GM12878 (cell line): ENCODE measurements at regions not wholly inside any gene's neighbourhood (a gene's known extent, or its start where the extent isn't known, plus 50 kb on each side); places are given as distances from the start of the nearest gene placed in this dataset.

Source experiments
- ATAC-seq: fragments of 200-7000 bp; cut with Tn5 transposase; 3 replicates; pipeline ENCODE4 v1.9.1; 2020; ENCODE audit warnings: mild to moderate bottlenecking, moderate library complexity
- BruUV-seq: library from RNA; stranded (reverse); fragments of 400-500 nt; replicated peaks from 2 replicates; lab custom pipeline; 2021; lab: Mats Ljungman, UMichigan
- CTCF ChIA-PET: fragments of 300-600 bp; sonication (Branson Sonifier 250); formaldehyde crosslinking; extraction: SDS; loops from one replicate; lab custom pipeline; 2021; ENCODE audit warnings: inconsistent platforms; lab: Yijun Ruan, JAX
- POLR2A ChIA-PET: fragments of 350-600 bp; formaldehyde crosslinking; extraction: SDS; loops from one replicate; lab custom pipeline; 2021; ENCODE audit warnings: inconsistent platforms; lab: Charles Lee
- RAD21 ChIA-PET: fragments of 300-600 bp; sonication (Branson Sonifier 250); formaldehyde crosslinking; loops from one replicate; lab custom pipeline; 2023; ENCODE audit warnings: antibody characterized with exemption; ENCODE audit not compliant: unreplicated experiment; lab: Charles Lee
- SMC1A ChIA-PET: fragments of 300-600 bp; sonication (Branson Sonifier 250); formaldehyde crosslinking; loops from one replicate; lab custom pipeline; 2023; ENCODE audit not compliant: unreplicated experiment, uncharacterized antibody; lab: Charles Lee
- DNase-seq: peaks from one replicate; pipeline ENCODE4 v3.0.0-alpha.2; 2011; ENCODE audit warnings: low read depth, low spot score
- FAIRE-seq: peaks from 3 replicates; lab custom pipeline; 2011; peaks lifted over from hg19 to GRCh38; lab: Jason Lieb, UNC
- H2AFZ ChIP-seq: 2 replicates; pipeline ENCODE4 v1.6.0; 2011; ENCODE audit warnings: low read depth, low read length, control low read depth; ENCODE audit not compliant: control insufficient read depth
- H3K27ac ChIP-seq: 2 replicates; pipeline ENCODE4 v1.5.1; 2011; ENCODE audit warnings: control low read depth; ENCODE audit not compliant: control insufficient read depth, insufficient read depth
- H3K27me3 ChIP-seq, 2 experiments: replicated peaks in 1 of 2; 2 replicates each; pipeline versions ENCODE4 v1.6.0 to v1.6.1; 2011; ENCODE audit warnings: low read length in 1 of 2; ENCODE audit not compliant: control insufficient read depth in 2 of 2, insufficient read depth in 2 of 2
- H3K36me3 ChIP-seq, 2 experiments: 2 replicates each; pipeline ENCODE4 v1.5.1; 2011; ENCODE audit warnings: low read length in 1 of 2; ENCODE audit not compliant: control insufficient read depth in 2 of 2, insufficient read depth in 2 of 2
- H3K4me1 ChIP-seq: 2 replicates; pipeline ENCODE4 v1.6.1; 2011; ENCODE audit warnings: mild to moderate bottlenecking, low read length, moderate library complexity, mixed read lengths; ENCODE audit not compliant: control insufficient read depth, insufficient read depth
- H3K4me2 ChIP-seq: 2 replicates; pipeline ENCODE4 v1.6.0; 2011; ENCODE audit warnings: control low read depth; ENCODE audit not compliant: control insufficient read depth, insufficient read depth
- H3K4me3 ChIP-seq: fragments of 200-600 bp; sonication (generic); 2 replicates; pipeline ENCODE4 v1.5.1; 2016
- H3K79me2 ChIP-seq: 2 replicates; pipeline ENCODE4 v1.6.0; 2011; ENCODE audit warnings: low read length; ENCODE audit not compliant: control insufficient read depth, insufficient read depth
- H3K9ac ChIP-seq: 2 replicates; pipeline ENCODE4 v1.8.0; 2011; ENCODE audit warnings: low read length, control low read depth, mixed read lengths; ENCODE audit not compliant: control insufficient read depth, insufficient read depth
- H3K9me3 ChIP-seq: replicated peaks from 3 replicates; pipeline ENCODE4 v1.5.1; 2011; ENCODE audit warnings: mild to moderate bottlenecking, low read length; ENCODE audit not compliant: control insufficient read depth, insufficient read depth
- H4K20me1 ChIP-seq: 2 replicates; pipeline ENCODE4 v1.6.0; 2011; ENCODE audit not compliant: control insufficient read depth, insufficient read depth
- BCL11A ChIP-seq: IDR thresholded peaks from 2 replicates; pipeline ENCODE4 v1.6.1; 2011; ENCODE audit warnings: low read depth, low read length
- BRCA1 ChIP-seq: IDR thresholded peaks from 2 replicates; pipeline ENCODE4 v1.6.1; 2011; ENCODE audit warnings: low read depth, low read length, improper control_type of control experiment
- CHD4 ChIP-seq: fragments of 200-600 bp; sonication (generic); IDR thresholded peaks from 2 replicates; pipeline ENCODE4 v1.6.1; 2016; ENCODE audit warnings: mild to moderate bottlenecking
- ETV6 ChIP-seq, 2 experiments: fragments of 450-650 bp in 1 of 2; IDR thresholded peaks in 1 of 2; conservative IDR thresholded peaks in 1 of 2; 2 replicates each; pipeline ENCODE4 v1.6.1; 2014; ENCODE audit warnings: antibody characterized with exemption in 1 of 2, borderline replicate concordance in 1 of 2, low read depth in 1 of 2, mild to moderate bottlenecking in 1 of 2, moderate library complexity in 1 of 2
- FOXM1 ChIP-seq: IDR thresholded peaks from 2 replicates; pipeline ENCODE4 v1.6.1; 2012; ENCODE audit warnings: low read depth, mild to moderate bottlenecking, inconsistent platforms, low read length, moderate library complexity
- IKZF2 ChIP-seq, 2 experiments: fragments of 450-650 bp; IDR thresholded peaks; 2 replicates each; pipeline ENCODE4 v1.6.1; 2017; ENCODE audit warnings: mild to moderate bottlenecking in 2 of 2, moderate library complexity in 2 of 2
- KAT2A ChIP-seq: conservative IDR thresholded peaks from 2 replicates; pipeline ENCODE4 v1.6.1; 2011; ENCODE audit warnings: low read depth, low read length; ENCODE audit not compliant: control insufficient read depth
- MYC ChIP-seq: IDR thresholded peaks from 2 replicates; pipeline ENCODE4 v1.6.1; 2011; ENCODE audit warnings: mild to moderate bottlenecking, low read length, moderate library complexity, inconsistent platforms; ENCODE audit not compliant: insufficient read depth, insufficient replicate concordance, insufficient read length, severe bottlenecking
- NFIC ChIP-seq: IDR thresholded peaks from 2 replicates; pipeline ENCODE4 v1.6.1; 2012; ENCODE audit warnings: low read depth, mild to moderate bottlenecking, inconsistent platforms, low read length, moderate library complexity
- POLR2AphosphoS5 ChIP-seq: IDR thresholded peaks from 2 replicates; pipeline ENCODE4 v1.6.1; 2011; ENCODE audit warnings: mild to moderate bottlenecking, low read length, inconsistent platforms
- TBL1XR1 ChIP-seq: IDR thresholded peaks from 2 replicates; pipeline ENCODE4 v1.6.1; 2012; ENCODE audit warnings: low read depth, low read length, improper control_type of control experiment
- YBX1 ChIP-seq: fragments of 450-650 bp; IDR thresholded peaks from 2 replicates; pipeline ENCODE4 v1.6.1; 2016; ENCODE audit warnings: antibody characterized with exemption
- ZNF217 ChIP-seq: fragments of 450-650 bp; IDR thresholded peaks from 2 replicates; pipeline ENCODE4 v1.6.1; 2017; ENCODE audit warnings: antibody characterized with exemption, mild to moderate bottlenecking
- whole genome bisulfite sequencing: methylation state at CpG from one replicate; pipeline ENCODE4 v1.1.6; 2016; ENCODE audit warnings: low lambda C conversion rate; ENCODE audit not compliant: insufficient replicate concordance, insufficient coverage; ENCODE audit errors: missing lambda C conversion rate; 5-methylcytosine and 5-hydroxymethylcytosine counted together
- in situ Hi-C: fragments of 300-500 bp; cut with MboI; formaldehyde crosslinking; loops from 9 replicates; pipeline ENCODE4 v1.14.3; 2018; ENCODE audit warnings: mixed read lengths
- intact Hi-C: fragments of 100-400 bp; cut with micrococcal nuclease; formaldehyde crosslinking; loops from one replicate; pipeline ENCODE4 v1.14.2; 2022; ENCODE audit not compliant: unreplicated experiment

- Histone ChIP-seq H3K27ac (no peak overlapping the region), H3K27me3 (no peaks in the 10 kb centered on the region), H4K20me1 (no peaks in the 10 kb centered on the region), H3K9ac (no peak overlapping the region), H3K9me3 (no peaks in the 10 kb centered on the region)
- WGBS: 57% methylated on average over 3 of the region's 3 CpGs
- in situ Hi-C loops: no loop called here
- TF ChIP-seq YBX1 (no peak), TBL1XR1 (no peak), FOXM1 (no peak), CHD4 (no peak), BCL11A (no peak), IKZF2 (IDR thresholded peaks at IDR 0.05) (no peak), KAT2A (no peak), ZNF217 (no peak), MYC (no peak), ETV6 (conservative IDR thresholded peaks at IDR 0.05 in 1 of 2, IDR thresholded peaks at IDR 0.05 in 1 of 2; ENCODE audit: borderline replicate concordance in 1 of 2, low read depth in 1 of 2) (no peak), NFIC (no peak), POLR2AphosphoS5 (no peak), BRCA1 (no peak)
- TF ChIP-seq, all 136 proteins: peak for 0
- Histone ChIP-seq H3K79me2 (no peaks in the 10 kb centered on the region), H3K4me3 (no peak overlapping the region), H2AFZ (no peak overlapping the region), H3K4me1 (no peaks in the 10 kb centered on the region), H3K36me3 (no peaks in the 10 kb centered on the region), H3K4me2 (no peak overlapping the region)
- RAD21 ChIA-PET: no interaction called here
- FAIRE-seq: no peak
- POLR2A ChIA-PET: no interaction called here
- SMC1A ChIA-PET: no interaction called here
- CTCF ChIA-PET: no interaction called here
- DNase-seq: no peak
- no peak for ATAC-seq
- BruUV-seq: no TSS peak
- intact Hi-C loops: no loop called here
These were observed 633.9 kb upstream of the MBL2 start for GRCh38 chr10:53406532-53406931.
